Breast epithelium (tissue), 4 donors: ENCODE measurements at regions not wholly inside any gene's neighbourhood (a gene's known extent, or its start where the extent isn't known, plus 50 kb on each side); places are given as distances from the start of the nearest gene placed in this dataset.

Source experiments
- DNase-seq, 2 donors: peaks; one replicate each; pipeline ENCODE4 v3.0.0-alpha.2; 2019; ENCODE audit warnings: low spot score in 2 of 2
- H3K27ac ChIP-seq, 2 donors: fragments of 200-600 bp; sonication (generic) in 1 of 2; one replicate each; pipeline ENCODE4 v1.5.1; 2016 to 2019; ENCODE audit warnings: mild to moderate bottlenecking in 1 of 2
- H3K27me3 ChIP-seq, 2 donors: fragments of 200-600 bp; sonication (generic) in 1 of 2; one replicate each; pipeline versions ENCODE4 v1.5.1 to v1.6.0; 2017 to 2019; ENCODE audit warnings: control low read depth in 1 of 2, mild to moderate bottlenecking in 1 of 2
- H3K36me3 ChIP-seq: fragments of 200-600 bp; one replicate; pipeline ENCODE4 v1.5.1; 2019
- H3K4me1 ChIP-seq, 2 donors: fragments of 200-600 bp; sonication (generic); one replicate each; pipeline ENCODE4 v1.5.1; 2016 to 2019; ENCODE audit warnings: control low read depth in 1 of 2
- H3K4me3 ChIP-seq, 3 donors: fragments of 200-600 bp; sonication (generic); 1 replicate in 2 of 3; 2 replicates in 1 of 3; pipeline ENCODE4 v1.5.1; 2016 to 2019; ENCODE audit warnings: mild to moderate bottlenecking in 3 of 3, moderate library complexity in 2 of 3
- H3K9me3 ChIP-seq, 2 donors: fragments of 200-600 bp; sonication (generic) in 1 of 2; one replicate each; pipeline ENCODE4 v1.5.1; 2016 to 2019; ENCODE audit warnings: control low read depth in 1 of 2
- CTCF ChIP-seq, 3 donors: fragments of 450-650 bp; IDR thresholded peaks; one replicate each; pipeline ENCODE4 v1.5.1; 2016 to 2017; ENCODE audit warnings: antibody characterized with exemption in 3 of 3, mild to moderate bottlenecking in 3 of 3, moderate library complexity in 3 of 3
- POLR2A ChIP-seq: fragments of 450-650 bp; IDR thresholded peaks from one replicate; pipeline ENCODE4 v1.6.1; 2016; ENCODE audit warnings: antibody characterized with exemption, mild to moderate bottlenecking, moderate library complexity
- POLR2AphosphoS5 ChIP-seq, 3 donors: sonication (generic); formaldehyde crosslinking; IDR thresholded peaks; one replicate each; pipeline ENCODE4 v1.6.1; 2017; ENCODE audit warnings: antibody characterized with exemption in 3 of 3
- intact Hi-C: fragments of 100-400 bp; cut with DNase I; formaldehyde crosslinking; loops from one replicate; pipeline ENCODE4 v1.15.1; 2023; ENCODE audit warnings: low total_unique reads

GRCh38 chr9:80507611-80508010 lies 935.8 kb downstream of the TLE4 start:
- no peaks in the 10 kb centered on the region for H3K9me3 ChIP-seq
- TF ChIP-seq CTCF (IDR thresholded peaks at IDR 0.05) (no peak), POLR2A (no peak), POLR2AphosphoS5 (IDR thresholded peaks at IDR 0.05) (no peak)
- DNase-seq, result no peak
- H3K4me3 ChIP-seq, result no peak overlapping the region
- no peaks in the 10 kb centered on the region for H3K27me3 ChIP-seq
- intact Hi-C loops, result no loop called here
- H3K36me3 ChIP-seq, result no peaks in the 10 kb centered on the region
- no peak overlapping the region for H3K27ac ChIP-seq
- H3K4me1 ChIP-seq, result no peaks in the 10 kb centered on the region

GRCh38 chr9:80504601-80505230 lies 933.0 kb downstream of the TLE4 start:
- no peak overlapping the region for H3K4me3 ChIP-seq
- H3K27ac ChIP-seq, result no peak overlapping the region
- DNase-seq, result no peak
- TF ChIP-seq POLR2AphosphoS5 (IDR thresholded peaks at IDR 0.05) (no peak), CTCF (IDR thresholded peaks at IDR 0.05) (no peak), POLR2A (no peak)
- intact Hi-C loops, result no loop called here
- no peaks in the 10 kb centered on the region for H3K27me3 ChIP-seq
- H3K9me3 ChIP-seq, result no peaks in the 10 kb centered on the region
- H3K36me3 ChIP-seq, result no peaks in the 10 kb centered on the region
- no peaks in the 10 kb centered on the region for H3K4me1 ChIP-seq

GRCh38 chr9:80503671-80504281 lies 932.0 kb downstream of the TLE4 start:
- no peak for TF ChIP-seq CTCF (IDR thresholded peaks at IDR 0.05)
- no peak for TF ChIP-seq POLR2AphosphoS5 (IDR thresholded peaks at IDR 0.05)
- no peak for TF ChIP-seq POLR2A
- H3K36me3 ChIP-seq, result no peaks in the 10 kb centered on the region
- H3K9me3 ChIP-seq, result no peaks in the 10 kb centered on the region
- no peak overlapping the region for H3K27ac ChIP-seq
- intact Hi-C loops, result no loop called here
- H3K4me1 ChIP-seq, result no peaks in the 10 kb centered on the region
- no peak overlapping the region for H3K4me3 ChIP-seq
- H3K27me3 ChIP-seq, result no peaks in the 10 kb centered on the region
- no peak for DNase-seq

DNA sequence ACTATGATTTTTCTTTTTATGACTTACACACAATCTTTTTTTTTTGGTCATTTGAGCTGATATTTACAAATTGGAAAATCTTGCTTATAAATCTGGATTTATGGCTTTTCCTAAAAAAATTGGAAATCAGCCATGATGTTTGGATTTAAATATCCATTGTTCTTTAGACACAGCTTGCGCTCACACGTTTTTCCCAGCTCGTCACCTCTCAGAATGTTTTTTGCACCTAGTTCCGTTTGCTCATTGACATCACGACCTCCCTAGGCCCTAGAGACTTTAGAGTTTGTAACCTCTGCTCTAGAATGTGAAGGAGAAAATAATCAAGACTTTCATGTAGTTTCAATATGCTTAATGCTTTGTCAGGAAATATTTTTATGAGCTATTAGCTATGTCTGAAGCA lies 930.5 kb downstream of the TLE4 start:
- TF ChIP-seq POLR2AphosphoS5 (IDR thresholded peaks at IDR 0.05), result no peak
- no peak for TF ChIP-seq POLR2A
- no peak for TF ChIP-seq CTCF (IDR thresholded peaks at IDR 0.05)
- no peak overlapping the region for H3K4me3 ChIP-seq
- intact Hi-C loops, result no loop called here
- no peaks in the 10 kb centered on the region for H3K36me3 ChIP-seq
- H3K27ac ChIP-seq, result no peak overlapping the region
- H3K27me3 ChIP-seq, result no peaks in the 10 kb centered on the region
- DNase-seq, result no peak
- H3K9me3 ChIP-seq, result no peaks in the 10 kb centered on the region
- no peaks in the 10 kb centered on the region for H3K4me1 ChIP-seq

DNA sequence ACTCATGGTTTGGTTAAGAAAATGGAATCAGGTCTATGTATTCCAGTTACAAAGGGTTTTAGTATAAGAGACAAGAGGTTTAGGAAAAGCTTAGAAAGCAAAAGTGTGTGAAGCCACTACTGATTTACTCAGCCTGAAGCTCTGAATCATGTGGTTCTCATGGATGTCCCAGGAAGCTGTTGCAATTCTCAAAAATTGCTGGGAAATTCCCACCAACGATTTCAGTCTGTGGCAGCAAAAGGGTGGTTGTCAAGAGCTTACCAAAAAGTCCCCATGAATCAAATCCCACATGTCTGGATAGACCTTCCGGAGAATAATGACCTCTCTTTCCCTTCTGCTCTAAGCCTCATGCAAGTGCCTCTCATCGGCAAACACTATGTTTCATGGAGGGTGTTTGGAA lies 929.9 kb downstream of the TLE4 start:
- no peaks in the 10 kb centered on the region for H3K27me3 ChIP-seq
- no peaks in the 10 kb centered on the region for H3K4me1 ChIP-seq
- H3K9me3 ChIP-seq, result no peaks in the 10 kb centered on the region
- no peaks in the 10 kb centered on the region for H3K36me3 ChIP-seq
- H3K4me3 ChIP-seq, result no peak overlapping the region
- intact Hi-C loops, result no loop called here
- no peak for TF ChIP-seq POLR2A
- no peak for TF ChIP-seq POLR2AphosphoS5 (IDR thresholded peaks at IDR 0.05)
- no peak for TF ChIP-seq CTCF (IDR thresholded peaks at IDR 0.05)
- no peak overlapping the region for H3K27ac ChIP-seq
- no peak for DNase-seq
